Right renal cortex interstitium (tissue), 3 donors: ENCODE measurements at regions not wholly inside any gene's neighbourhood (a gene's known extent, or its start where the extent isn't known, plus 50 kb on each side); places are given as distances from the start of the nearest gene placed in this dataset.
"Not testable (repeated sequence)": the region's sequence is repeated elsewhere in the genome, so short reads cannot be mapped to it uniquely, and the experiment has no call there.

Experiments used
- DNase-seq, 3 donors: peaks; one replicate each; pipeline ENCODE4 v3.0.0-alpha.2; 2013; ENCODE audit warnings: low read depth in 3 of 3, low spot score in 2 of 3

GRCh38 chr6:169406804-169407203, 153.2 kb upstream of the THBS2 start:
- no peak for DNase-seq

GRCh38 chr6:169406034-169406433, 152.4 kb upstream of the THBS2 start:
- no peak for DNase-seq

GRCh38 chr6:169404828-169405227, 151.2 kb upstream of the THBS2 start:
- no peak for DNase-seq

GRCh38 chr6:169398342-169399105, 144.9 kb upstream of the THBS2 start:
- DNase-seq, result no peak

GRCh38 chr6:169397684-169398083, 144.0 kb upstream of the THBS2 start:
- DNase-seq, result no peak

- DNase-seq, result no peak
Observed at GRCh38 chr6:169396554-169397163, 143.0 kb upstream of the THBS2 start.

- not testable (repeated sequence) for DNase-seq
Observed at GRCh38 chr6:169396009-169396539, 142.4 kb upstream of the THBS2 start.

- no peak for DNase-seq
Observed at GRCh38 chr6:169395080-169395805, 141.6 kb upstream of the THBS2 start.

GRCh38 chr6:169393753-169394152, 140.1 kb upstream of the THBS2 start:
- DNase-seq, result no peak

GRCh38 chr6:169391473-169392071, 137.9 kb upstream of the THBS2 start:
- DNase-seq, result no peak

- DNase-seq, result no peak
Observed at GRCh38 chr6:169388395-169389166, 134.9 kb upstream of the THBS2 start.

GRCh38 chr6:169387809-169388383, 134.2 kb upstream of the THBS2 start:
- DNase-seq, result no peak

GRCh38 chr6:169386411-169387057, 132.9 kb upstream of the THBS2 start:
- no peak for DNase-seq

GRCh38 chr6:169385237-169385880, 131.7 kb upstream of the THBS2 start:
- DNase-seq, result no peak

GRCh38 chr6:169384291-169384690, 130.6 kb upstream of the THBS2 start:
- DNase-seq, result no peak

GRCh38 chr6:169383265-169383664, 129.6 kb upstream of the THBS2 start:
- DNase-seq, result no peak

- no peak for DNase-seq
Observed at GRCh38 chr6:169382735-169383134, 129.1 kb upstream of the THBS2 start.

GRCh38 chr6:169381988-169382387, 128.3 kb upstream of the THBS2 start:
- no peak for DNase-seq

- DNase-seq, result no peak
Observed at GRCh38 chr6:169380493-169380892, 126.8 kb upstream of the THBS2 start.
